ENCODE measurements at regions not wholly inside any gene's neighbourhood (a gene's known extent, or its start where the extent isn't known, plus 50 kb on each side); places are given as distances from the start of the nearest gene placed in this dataset.

- TF ChIP-seq, protein P1, sequence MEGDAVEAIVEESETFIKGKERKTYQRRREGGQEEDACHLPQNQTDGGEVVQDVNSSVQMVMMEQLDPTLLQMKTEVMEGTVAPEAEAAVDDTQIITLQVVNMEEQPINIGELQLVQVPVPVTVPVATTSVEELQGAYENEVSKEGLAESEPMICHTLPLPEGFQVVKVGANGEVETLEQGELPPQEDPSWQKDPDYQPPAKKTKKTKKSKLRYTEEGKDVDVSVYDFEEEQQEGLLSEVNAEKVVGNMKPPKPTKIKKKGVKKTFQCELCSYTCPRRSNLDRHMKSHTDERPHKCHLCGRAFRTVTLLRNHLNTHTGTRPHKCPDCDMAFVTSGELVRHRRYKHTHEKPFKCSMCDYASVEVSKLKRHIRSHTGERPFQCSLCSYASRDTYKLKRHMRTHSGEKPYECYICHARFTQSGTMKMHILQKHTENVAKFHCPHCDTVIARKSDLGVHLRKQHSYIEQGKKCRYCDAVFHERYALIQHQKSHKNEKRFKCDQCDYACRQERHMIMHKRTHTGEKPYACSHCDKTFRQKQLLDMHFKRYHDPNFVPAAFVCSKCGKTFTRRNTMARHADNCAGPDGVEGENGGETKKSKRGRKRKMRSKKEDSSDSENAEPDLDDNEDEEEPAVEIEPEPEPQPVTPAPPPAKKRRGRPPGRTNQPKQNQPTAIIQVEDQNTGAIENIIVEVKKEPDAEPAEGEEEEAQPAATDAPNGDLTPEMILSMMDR (IDR thresholded peaks at IDR 0.05), result no peak
- TF ChIP-seq POLR2A (IDR thresholded peaks at IDR 0.05), result no peak
Measured at GRCh38 chr11:104352036-104352435, 188.1 kb upstream of the PDGFD start.
